ENCODE measurements at regions not wholly inside any gene's neighbourhood (a gene's known extent, or its start where the extent isn't known, plus 50 kb on each side); places are given as distances from the start of the nearest gene placed in this dataset.
"Not testable (repeated sequence)": the region's sequence is repeated elsewhere in the genome, so short reads cannot be mapped to it uniquely, and the experiment has no call there.

DNA sequence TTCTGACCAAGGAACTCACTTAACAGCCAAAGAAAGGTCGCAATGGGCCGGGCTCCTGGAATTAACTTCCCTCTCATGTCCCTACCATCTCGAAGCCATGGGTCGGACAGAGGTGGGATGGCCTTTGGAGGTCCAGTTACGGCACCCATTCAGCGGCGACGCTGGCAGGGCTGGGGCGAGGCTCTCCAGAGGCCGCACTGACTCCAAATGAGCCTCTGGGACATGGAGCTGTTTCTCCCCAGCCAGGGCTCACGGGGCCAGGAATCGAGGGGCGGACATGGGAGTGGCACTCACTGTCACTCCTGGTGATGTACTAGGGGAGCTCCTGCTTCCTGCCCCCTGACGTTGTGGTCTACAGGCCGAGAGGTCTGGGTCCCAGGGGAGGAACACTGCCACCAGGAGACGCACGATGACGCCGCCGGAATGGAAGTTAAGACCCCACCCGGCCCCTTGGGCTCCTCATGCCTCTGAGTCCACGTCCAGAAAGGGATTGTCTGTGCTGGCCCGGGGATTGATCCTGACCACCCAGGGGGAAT lies 60.7 kb upstream of the METRNL start:
- DNase-seq (ENCODE audit: low spot score): no peak

DNA sequence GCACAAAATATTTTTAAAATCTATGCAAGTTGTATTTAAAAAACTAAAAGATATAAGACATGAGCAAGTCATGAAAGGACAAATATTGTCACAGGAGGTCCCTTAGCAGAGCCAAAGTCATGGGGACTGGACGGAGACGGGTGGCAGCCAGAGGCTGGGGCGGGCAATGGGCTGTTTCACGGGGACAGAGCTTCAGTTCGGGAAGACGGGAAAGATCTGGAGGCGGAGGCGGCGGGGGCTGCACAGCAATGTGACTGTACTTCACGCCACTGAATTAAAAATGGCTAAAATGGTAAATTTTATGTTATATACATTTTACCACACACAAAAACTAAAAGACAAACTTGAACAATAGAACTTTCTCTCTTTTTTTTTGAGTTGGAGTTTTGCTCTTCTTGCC lies 60.0 kb upstream of the METRNL start:
- DNase-seq (ENCODE audit: low spot score): no peak

DNA sequence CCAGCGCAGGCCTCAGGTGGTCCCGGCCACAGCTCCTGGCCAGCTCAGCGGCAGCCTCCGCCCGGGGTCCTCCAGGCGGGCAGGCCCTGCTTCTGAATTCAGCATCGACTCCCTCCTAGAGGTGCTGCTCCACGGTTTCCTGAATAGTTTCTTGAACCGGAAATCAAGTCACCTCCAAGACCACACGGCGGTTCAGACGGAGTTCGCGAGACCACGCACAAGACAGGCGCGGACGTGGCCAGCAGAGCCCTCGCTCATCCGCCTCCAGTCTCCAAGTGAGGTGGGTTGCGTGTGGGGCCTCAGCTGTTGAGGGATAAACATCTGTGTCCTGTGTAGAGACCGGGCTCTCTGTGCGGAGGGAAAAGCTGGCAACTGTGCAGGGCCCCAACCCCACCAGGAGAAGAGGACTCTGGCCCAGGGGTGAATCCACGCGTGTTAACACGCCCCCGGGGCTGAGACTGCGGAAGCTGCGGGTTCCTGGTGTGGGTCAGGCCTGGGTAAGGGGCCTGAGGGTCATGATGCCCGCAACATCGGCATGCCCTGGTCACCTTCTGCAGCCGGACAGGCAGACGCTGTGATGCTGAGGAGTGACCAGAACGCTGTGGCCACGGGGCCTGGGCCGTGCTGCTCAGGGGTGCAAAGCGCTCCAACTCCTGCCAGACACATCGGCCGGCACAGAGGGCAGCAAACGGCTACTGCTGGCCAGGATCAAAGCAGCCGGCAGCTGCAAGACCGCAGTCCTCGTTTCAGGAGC lies 55.0 kb upstream of the METRNL start:
- DNase-seq (ENCODE audit: low spot score): no peak

DNA sequence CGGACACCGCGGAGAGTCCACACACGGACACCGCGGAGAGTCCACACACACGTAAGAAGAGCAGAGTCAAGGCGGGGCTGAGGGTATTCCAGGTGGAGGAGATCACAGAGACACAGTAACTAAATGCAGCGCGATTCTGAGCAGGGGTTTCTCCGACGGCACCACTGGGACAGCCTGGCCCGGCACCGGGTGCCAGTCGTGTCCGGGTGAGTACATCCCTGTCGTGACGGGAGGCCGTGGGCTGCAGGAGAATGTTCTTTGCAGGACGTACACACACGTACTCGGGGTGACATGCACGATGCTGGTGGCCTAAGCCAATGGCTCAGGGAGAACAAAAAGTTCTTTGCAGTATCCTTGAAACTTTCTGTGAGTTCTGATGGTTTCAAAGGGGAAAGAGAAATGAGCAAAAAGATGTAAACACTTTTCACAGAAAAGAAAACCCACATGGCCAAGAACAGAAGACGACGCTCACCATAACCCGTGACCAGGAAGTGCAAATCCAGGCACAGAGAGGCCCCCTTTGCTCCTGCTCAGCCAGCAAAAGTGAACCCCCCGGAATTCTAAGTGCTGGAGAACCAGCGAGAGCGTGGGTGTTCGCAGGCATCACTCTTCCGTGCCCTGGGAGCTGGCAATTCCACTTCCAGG lies 53.7 kb upstream of the METRNL start:
- no peak for DNase-seq (ENCODE audit: low spot score)

DNA sequence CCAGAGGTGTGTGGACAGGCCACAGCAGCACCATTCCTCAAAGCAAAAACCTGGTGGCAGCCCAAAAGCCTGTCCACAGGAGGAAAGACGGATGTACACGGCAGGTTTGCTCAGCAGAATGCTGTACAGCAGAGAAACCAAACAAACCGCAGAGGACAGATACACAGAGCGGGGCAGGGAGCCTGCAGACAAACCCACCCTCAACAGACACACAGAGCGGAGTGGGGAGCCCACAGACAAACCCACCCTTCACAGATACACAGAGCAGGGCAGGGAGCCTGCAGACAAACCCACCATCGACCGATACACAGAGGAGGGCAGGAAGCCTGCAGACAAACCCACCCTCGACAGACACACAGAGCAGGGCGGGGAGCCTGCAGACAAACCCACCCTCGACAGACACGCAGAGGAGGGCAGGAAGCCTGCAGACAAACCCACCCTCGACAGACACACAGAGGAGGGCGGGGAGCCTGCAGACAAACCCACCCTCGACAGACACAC lies 53.0 kb upstream of the METRNL start:
- no peak for DNase-seq (ENCODE audit: low spot score)

DNA sequence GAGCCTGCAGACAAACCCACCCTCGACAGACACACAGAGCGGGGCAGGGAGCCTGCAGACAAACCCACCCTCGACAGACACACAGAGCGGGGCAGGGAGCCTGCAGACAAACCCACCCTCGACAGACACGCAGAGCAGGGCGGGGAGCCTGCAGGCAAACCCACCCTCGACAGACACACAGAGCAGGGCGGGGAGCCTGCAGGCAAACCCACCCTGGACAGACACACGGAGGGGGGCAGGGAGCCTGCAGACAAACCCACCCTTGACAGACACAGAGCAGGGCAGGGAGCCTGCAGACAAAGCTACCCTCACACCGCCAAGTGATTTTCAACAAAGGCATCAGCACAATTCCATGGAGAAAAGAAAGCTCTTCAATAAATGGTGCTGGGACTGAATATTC lies 52.5 kb upstream of the METRNL start:
- not testable (repeated sequence) for DNase-seq (ENCODE audit: low spot score)

DNA sequence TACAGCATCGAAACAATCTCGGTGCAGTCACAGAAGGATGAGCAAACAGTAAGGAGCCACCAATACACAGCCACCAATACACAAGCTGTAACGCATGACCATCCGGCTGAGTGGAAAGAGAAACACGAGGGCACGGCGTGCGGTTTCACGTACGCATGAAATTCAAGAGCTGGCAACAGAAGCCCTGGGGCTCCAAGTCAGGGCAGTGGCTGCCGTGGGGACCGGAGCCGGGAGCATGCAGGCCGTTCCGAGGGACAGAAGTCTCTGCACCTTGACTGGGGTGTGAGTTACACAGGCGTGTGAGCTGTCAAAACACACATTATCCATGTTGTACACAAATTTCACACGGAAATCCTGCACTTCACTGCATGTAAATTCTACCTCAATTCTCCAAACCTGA lies 50.6 kb upstream of the METRNL start:
- no peak for DNase-seq (ENCODE audit: low spot score)

DNA sequence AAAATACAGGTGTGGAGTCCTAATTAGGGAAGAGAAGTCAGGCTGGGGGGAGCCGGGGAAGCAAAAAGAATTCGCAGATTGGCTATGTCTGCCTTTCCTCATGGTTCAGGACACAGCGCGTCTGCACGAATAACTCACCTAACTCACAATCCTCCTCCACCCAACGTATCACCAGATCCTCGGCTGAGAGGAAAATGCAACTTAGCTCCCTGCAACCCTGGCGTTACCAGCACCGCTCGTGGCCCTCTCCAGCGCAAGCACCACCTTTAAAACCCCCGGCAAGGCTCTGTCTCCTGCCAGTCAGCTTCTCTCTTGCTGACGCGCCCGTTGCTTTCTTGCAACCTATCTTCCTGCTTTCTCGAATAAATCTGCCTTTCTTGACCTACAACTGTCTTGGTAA lies 49.8 kb upstream of the METRNL start:
- DNase-seq (ENCODE audit: low spot score): no peak
